HG03103 (cell line): ENCODE measurements at regions not wholly inside any gene's neighbourhood (a gene's known extent, or its start where the extent isn't known, plus 50 kb on each side); places are given as distances from the start of the nearest gene placed in this dataset.
A peak's percentile ranks its signal among the peaks of the same experiment; 100 is the strongest.
"Not testable (repeated sequence)": the region's sequence is repeated elsewhere in the genome, so short reads cannot be mapped to it uniquely, and the experiment has no call there.

Source experiments
- ATAC-seq: cut with Tn5 transposase; IDR thresholded peaks from one replicate; pipeline ENCODE4 v1.9.1; 2021; ENCODE audit warnings: low read depth; ENCODE audit not compliant: unreplicated experiment

DNA sequence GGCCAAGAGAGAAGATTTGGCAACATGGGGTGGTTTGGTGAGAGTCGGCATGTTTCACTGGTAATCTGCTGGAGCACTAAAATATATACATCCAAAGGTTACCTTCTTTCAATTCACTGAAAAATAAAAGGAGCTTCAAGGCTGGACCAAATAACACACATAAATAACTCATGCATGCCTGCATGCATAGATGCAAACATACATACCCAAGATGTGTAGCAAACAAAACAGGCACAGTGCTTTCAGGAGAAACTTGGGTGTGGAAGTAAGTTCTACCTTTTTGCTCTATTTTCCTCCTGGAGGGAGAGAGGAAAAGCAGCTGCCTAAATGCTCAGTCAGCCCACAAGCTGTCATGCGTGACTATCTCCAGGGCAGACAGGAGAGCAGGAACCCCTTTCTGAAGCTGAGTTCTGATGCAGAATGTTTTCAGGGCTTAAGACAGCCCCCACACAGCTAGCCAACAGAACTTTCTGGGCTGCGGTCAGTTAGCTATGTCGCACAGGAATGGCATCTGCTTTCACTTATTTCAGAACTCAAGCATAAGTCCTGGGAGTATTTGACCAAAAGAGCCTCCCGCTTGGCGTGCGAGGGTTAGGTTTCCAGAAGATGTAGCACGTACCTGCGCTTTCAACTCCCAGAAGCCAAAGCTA, 166.2 kb downstream of the TOMM20 start:
- ATAC-seq: peak; percentile 47

DNA sequence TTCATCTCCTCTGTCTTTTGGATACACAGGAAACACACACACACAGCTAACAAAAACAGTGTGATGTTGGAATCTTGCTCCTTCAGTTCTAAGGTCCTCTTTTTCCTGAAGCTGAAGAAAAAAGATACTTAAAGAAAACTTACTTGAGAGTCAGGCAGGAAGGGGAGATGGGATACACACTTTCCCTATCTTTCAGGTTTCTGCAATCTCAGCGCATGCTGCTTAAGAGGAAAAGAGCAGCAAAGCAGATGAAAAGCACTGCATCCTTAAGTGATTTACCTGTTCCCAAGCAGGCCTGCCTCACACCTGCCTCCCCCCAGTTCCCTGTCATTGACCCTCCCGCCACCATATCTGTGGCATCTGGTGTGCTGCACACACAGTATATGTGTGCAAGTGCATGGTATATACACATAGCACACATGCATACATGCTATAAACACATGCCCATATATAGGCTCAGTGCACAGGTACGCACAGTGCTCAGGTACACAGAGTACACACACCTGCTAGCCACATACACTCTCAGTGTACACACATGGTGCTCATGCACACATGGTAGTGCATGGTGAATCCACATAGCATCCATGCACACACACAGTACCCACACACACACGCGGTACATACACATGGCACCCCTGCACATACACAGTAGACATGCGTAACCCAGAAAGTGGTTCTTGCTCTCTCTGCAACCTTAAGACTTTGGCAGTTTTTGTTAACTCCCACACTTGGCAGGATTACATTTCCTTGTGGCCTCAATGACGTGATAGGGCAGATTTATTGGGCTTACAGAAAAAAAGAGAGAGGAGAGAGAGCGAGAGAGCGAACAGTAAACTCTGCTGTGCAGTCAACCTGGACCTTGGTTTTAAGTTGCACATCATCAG, 166.9 kb downstream of the TOMM20 start:
- ATAC-seq: peak; percentile 13

DNA sequence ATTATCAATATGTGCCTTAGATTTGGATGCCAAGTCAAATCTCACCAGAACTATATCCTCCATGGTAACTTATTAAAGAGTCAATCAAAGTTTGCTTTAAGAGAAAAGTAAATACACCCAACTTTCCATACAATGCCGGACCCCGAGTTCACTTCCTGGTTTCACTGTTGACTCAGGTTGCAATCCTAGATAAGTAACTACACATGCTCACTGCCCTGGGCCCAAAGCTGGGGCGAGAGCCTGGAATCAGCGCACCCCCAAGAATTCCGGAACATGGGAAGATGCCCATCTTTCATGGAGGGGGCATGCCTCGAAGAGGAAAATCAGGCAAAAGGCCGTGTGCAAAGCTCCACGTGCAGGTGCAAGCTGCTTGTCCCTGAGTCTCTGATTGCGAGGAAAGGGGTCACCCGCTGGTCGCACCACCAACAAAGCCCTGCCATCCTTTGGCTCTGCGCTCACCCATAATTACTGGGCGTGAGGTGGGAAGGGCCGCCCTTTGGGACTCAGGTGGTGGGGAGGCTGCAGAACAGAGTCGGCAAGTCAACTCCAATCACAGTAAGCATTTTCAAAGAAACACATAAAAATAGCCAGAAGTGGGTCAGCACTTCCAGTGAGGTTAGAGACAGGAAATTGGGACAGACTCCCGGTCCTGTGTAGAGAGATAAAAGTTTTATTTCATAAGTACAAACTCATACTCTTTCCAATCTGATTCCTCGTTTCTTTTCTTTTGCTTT, 167.7 kb downstream of the TOMM20 start:
- no peak for ATAC-seq

DNA sequence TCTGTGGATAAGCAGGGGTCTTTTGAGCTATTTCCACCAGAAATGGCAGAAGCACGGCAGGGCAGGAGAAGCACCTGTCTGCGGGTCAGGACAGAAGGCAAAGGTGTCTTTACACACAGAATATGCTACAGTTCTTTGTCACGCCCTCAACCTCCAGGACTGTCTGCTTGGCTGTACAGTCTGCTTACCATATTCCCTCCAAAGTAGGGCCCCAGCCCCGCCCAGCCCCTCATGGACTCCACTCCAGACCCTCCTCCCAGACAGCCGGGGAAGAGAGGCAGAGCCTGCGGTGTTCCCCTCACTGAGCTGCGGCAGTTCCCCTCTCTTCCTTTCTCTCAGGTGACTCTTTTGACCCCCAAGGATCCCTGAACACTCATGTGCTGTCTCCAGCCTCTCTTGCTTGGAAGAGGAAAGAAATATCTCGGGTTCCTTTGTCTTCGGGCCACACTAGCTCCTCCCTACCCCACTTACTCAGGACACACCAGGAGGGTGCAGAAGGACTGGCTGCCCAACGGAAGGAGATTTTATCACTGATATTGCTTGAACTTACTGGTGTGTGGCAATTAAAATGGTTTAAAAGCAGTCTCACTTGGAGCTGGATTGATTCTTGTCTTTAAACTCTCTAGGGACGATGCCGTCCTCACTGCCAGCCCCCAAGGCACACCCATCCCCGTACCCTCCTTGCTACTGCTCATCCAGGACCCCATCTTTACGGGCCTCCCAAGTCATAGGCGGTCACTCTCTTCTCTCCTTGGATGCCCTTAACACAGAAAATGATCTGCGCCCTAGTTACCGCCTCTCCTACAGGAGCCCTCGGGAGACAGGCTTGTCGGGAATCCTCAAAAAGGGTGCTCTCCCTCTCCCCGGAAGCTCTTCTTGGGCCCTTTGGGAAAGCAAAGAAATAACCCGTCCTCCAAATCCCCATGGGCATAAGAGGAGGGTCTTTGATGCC, 169.7 kb downstream of the TOMM20 start:
- ATAC-seq: no peak

GRCh38 chr1:234958066-234958705, 170.5 kb downstream of the TOMM20 start:
- no peak for ATAC-seq

DNA sequence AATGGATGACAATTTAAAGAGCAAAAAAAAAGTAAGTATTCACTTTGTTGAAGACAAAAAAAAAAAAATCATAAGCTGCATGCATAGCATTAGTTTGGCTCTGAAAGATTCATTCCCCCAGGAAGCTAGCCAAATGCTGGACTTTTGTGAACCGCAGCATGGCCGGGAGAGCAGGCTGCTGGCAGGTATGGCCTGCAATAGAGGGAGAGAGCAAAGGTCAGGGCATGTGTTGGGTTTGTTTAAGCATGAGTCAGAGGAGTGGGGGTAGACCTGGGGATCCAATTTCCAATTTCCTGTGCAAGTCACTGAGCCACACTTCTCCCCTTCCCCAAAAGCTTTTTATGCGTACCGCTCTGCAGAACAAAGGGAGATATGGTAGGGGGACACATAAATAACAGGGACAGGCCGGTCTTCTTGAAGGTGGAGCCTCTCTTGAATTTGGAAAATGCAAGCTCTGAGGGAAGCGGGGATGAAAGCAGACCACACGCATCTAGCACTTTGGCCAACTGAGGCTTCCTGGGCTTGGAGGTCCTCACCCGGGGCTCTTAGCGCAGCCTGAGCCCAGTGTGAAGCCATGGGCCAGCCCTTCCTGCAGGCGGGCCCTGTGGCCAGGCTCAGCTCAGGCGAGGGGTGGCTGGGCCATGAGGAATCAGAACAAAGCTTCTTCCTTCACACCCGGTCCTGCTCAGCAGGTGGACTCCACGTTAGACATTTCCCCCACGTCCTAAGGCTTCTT, 171.1 kb downstream of the TOMM20 start:
- no peak for ATAC-seq

- no peak for ATAC-seq
Observed at GRCh38 chr1:234956821-234957329, 171.8 kb downstream of the TOMM20 start.

DNA sequence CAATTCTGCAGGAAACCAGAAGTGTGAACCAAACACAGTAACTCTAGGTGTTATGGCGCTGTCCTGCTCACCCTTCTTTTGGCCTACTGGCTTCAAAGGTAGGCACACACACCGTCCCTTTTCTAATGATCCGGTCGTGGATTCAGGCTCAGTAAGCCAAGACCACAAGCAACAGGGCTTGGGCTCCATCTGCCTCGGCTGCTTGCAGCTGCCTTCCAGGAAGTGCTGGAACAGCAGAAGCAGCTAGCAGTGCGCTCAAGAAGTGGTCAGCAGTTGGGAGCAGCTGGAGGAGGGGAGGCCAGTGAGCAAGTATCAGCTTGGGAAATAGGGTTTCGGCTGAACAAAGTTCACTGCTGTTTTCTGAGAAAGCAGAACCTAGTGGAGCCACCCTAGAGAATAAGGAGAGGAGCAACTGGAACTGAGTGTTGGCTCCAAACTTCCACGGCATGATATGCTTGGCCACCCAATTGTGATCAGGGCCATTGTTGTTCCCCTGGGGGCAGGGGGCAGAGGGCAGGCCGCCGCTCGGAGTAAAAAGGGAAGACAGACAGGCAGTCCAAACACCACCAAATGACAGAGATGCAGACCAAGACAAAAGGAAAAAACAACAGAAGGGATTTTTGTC, 173.4 kb downstream of the TOMM20 start:
- no peak for ATAC-seq

- no peak for ATAC-seq
Observed at GRCh38 chr1:234954613-234955012, 174.0 kb downstream of the TOMM20 start.

DNA sequence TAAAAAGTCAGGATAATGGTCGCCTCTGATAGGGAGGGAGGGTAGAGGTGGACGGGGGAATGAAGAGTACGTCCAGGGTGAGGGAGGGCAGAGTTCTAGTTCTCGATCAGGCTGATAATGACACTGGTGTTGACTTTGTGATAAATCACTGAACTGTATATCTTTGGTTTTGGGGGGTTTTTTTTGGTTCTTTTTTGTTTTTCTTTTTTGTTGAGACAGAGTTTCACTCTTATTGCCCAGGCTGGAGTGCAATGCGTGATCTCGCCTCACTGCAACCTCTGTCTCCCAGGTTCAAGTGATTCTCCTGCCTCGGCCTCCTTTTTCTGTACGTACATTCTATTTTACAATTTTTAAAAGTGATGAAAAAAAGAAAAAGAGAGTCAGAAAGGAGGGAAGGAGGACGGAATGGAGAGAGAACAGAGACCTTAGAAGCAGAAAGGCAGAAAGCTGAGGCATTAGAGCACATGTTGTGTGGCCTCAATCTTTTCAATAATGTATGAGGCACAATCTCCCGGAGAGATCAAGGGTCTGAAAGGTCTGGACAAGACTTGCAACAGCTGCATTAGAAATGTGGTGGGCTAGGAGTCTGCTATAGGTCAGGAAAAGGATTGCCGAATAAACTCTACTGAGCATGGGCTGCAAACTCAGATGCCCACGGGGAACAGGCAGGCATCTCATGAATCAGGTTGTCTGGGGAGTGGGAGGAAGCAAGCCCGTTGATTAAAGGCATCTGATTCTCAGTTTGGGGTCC, 174.8 kb downstream of the TOMM20 start:
- ATAC-seq: no peak

DNA sequence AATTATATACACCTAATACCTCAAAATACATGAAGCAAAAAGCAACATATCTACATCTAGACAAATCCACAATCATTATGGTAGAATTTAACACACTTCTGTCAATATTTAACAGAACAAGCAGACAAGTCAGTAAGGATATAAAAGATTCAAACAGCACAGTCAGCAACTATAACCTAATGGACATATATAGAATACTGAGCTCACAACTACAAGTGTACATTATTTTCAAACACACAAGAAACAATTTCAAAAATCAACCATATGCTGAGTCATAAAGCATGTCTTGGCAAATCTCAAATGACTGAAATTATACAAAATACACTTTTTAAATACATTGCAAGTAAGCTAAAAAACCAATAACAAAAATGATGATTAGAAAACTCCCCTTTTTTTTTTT, 178.0 kb downstream of the TOMM20 start:
- no peak for ATAC-seq

- not testable (repeated sequence) for ATAC-seq
Observed at GRCh38 chr1:234949528-234949927, 179.1 kb downstream of the TOMM20 start.

DNA sequence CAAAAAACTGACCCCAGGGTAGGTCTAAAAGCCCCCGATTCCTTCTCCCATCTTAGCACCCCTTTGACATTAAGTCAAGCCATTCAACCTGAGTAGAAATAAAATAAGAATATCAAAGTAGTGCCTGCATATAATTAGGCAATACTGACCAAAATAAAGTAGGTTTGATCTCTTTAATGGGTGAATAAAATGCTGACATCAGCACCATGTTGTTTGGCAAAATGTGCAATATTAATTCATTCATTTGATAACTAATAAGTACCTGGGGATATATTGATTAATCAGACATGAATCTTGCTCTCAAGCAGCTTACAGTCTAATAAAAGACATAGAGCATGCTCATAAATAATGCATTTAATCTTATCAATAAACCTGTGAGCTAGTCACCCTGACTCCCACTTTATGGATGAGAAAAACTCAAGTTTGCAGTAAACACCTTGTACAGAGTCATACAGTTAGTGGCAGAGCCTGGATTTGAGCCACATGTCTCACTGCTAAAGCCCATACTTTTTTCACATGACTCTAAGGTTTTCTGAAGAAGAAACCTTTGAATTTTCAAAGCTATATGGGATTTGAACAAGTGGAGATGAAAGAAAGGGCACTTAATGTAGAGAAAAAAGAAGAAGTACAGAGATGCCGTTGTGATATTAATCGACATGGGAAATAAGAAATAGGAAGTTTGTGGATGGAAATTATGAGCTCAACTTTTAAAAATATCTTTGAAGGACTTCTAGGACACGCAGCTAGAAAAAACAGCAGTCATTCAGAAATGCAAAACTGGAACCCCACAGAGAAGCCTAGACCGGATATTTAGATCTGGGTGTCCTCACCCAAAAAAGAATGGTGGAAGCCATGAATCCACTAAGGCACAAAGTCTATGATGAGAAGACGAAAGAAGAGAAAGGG, 183.9 kb downstream of the TOMM20 start:
- ATAC-seq: no peak

DNA sequence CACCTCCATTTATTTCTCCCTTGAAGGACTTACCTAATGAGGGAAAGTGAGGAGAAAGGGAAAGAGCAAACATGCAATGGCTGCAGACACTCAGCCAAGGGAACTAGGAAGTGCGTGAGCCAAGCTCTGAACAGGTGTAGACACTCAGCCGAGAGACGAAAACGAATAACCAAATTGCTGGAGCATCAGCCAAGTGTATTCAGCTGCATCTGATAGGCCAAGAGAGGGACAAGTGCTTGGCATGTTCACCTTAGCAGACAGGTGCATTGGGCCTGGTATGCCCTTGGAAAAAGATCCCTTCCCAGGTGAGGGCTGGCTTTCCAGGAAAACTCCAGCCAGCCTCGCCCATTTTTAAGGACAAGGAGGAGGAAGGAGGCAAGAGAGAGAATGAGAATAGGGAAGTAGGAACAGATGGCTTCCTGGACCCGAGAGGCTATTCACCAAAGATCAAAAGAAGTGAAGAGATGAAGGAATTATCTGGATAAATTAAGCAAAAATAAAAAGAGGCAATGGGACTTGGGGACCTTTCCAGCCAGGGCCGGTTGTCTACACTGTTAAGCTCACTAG, 184.7 kb downstream of the TOMM20 start:
- ATAC-seq: no peak

GRCh38 chr1:234942879-234943506, 185.6 kb downstream of the TOMM20 start:
- ATAC-seq: no peak

DNA sequence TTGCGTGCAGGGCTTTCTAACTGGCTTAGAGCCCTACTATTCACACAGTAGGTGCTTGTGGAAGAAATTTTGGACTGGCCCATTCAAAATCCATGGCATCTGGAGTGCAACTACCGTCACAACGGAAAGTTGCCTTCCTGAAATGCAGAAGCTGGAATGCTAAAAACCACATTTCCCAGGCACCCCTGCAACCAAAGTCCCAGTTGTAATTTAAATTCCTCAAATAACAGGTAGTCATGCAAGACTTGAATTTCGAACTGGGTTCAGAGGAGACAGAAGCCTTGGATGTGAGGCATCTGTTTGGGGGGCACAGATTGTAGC, 186.7 kb downstream of the TOMM20 start:
- ATAC-seq: no peak
